ENCODE measurements at regions not wholly inside any gene's neighbourhood (a gene's known extent, or its start where the extent isn't known, plus 50 kb on each side); places are given as distances from the start of the nearest gene placed in this dataset.

DNA sequence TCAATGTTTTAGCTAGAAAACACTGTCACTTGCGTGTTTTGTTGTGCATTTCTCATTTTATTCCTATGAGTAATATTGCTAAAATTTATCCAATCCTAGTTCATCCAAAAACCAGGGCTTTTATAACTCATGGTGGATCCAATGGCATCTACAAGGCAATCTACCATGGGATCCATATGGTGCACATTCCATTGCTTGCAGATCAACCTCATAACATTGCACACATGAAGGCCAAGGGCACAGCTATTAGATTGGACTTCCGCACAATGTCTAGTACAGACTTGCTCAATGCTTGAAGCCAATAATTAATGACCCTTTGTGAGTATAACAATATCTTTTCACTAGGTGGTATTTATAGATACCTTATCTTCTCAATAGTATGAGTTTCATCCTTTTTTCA, 57.2 kb upstream of the UGT2B7 start:
- no peaks in the 10 kb centered on the region for H3K79me2 ChIP-seq (ENCODE audit: insufficient read depth, low read length)
- H2BK20ac ChIP-seq (ENCODE audit: low read depth, low read length, poor library complexity, severe bottlenecking), result no peak overlapping the region
- H3T11ph ChIP-seq (ENCODE audit: low read length), result no peak overlapping the region
- no peaks in the 10 kb centered on the region for H3K23me2 ChIP-seq (ENCODE audit: insufficient read length, low read depth, low read length, poor library complexity, severe bottlenecking)
- H2BK5ac ChIP-seq (ENCODE audit: insufficient read length, low read length), result no peak overlapping the region
- no peaks in the 10 kb centered on the region for H3K27me3 ChIP-seq (ENCODE audit: insufficient read depth, low read length)
- H3K18ac ChIP-seq (ENCODE audit: insufficient read length, low read depth, low read length), result no peak overlapping the region
- H4K20me1 ChIP-seq (ENCODE audit: control insufficient read depth, insufficient read depth, insufficient read length), result no peaks in the 10 kb centered on the region
- H3K27ac ChIP-seq (ENCODE audit: insufficient read length, low read depth, low read length), result no peak overlapping the region
- H2AFZ ChIP-seq (ENCODE audit: low read length), result no peak overlapping the region
- H3K23ac ChIP-seq (ENCODE audit: insufficient read length, low read depth, low read length), result no peak overlapping the region
- no CpG with 5 or more reads among the region's 2 CpGs for WGBS (ENCODE audit: extremely low coverage, insufficient read length, low lambda C conversion rate)
- no peak overlapping the region for H4K91ac ChIP-seq (ENCODE audit: insufficient read length, low read depth, low read length)
- H3K56ac ChIP-seq (ENCODE audit: insufficient read length, low read depth, low read length), result no peak overlapping the region
- Mint-ChIP-seq H3K4me1 (no peaks in the 10 kb centered on the region), H3K9me3 (peaks cover 16% of the 10 kb centered on the region in 2 experiments), H3K27me3 (ENCODE audit: low read depth) (no peaks in the 10 kb centered on the region), H3K36me3 (ENCODE audit: insufficient read depth in 1 of 3, low read depth in 3 of 3) (peaks cover under 1 to 19% (median 4%) of the 10 kb centered on the region in 3 experiments; a peak in 5 of 7 replicates), H3K27ac (no peak overlapping the region), H3K4me3 (no peak overlapping the region)
- H3K79me1 ChIP-seq (ENCODE audit: insufficient read depth, low read depth, low read length, poor library complexity, severe bottlenecking), result no peaks in the 10 kb centered on the region
- H2AK5ac ChIP-seq (ENCODE audit: insufficient read length, low read length), result no peak overlapping the region
- DNase-seq, result no peak
- no peaks in the 10 kb centered on the region for H3K4me1 ChIP-seq (ENCODE audit: insufficient read depth, low read length)
- no peak overlapping the region for H2BK12ac ChIP-seq (ENCODE audit: insufficient read length, low read depth, low read length)
- no peak overlapping the region for H4K8ac ChIP-seq (replicated peaks; ENCODE audit: insufficient read length, low read depth, low read length)
- TF ChIP-seq, protein P1, sequence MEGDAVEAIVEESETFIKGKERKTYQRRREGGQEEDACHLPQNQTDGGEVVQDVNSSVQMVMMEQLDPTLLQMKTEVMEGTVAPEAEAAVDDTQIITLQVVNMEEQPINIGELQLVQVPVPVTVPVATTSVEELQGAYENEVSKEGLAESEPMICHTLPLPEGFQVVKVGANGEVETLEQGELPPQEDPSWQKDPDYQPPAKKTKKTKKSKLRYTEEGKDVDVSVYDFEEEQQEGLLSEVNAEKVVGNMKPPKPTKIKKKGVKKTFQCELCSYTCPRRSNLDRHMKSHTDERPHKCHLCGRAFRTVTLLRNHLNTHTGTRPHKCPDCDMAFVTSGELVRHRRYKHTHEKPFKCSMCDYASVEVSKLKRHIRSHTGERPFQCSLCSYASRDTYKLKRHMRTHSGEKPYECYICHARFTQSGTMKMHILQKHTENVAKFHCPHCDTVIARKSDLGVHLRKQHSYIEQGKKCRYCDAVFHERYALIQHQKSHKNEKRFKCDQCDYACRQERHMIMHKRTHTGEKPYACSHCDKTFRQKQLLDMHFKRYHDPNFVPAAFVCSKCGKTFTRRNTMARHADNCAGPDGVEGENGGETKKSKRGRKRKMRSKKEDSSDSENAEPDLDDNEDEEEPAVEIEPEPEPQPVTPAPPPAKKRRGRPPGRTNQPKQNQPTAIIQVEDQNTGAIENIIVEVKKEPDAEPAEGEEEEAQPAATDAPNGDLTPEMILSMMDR (conservative IDR thresholded peaks at IDR 0.05), result no peak
- no peaks in the 10 kb centered on the region for H3K9me3 ChIP-seq (ENCODE audit: control insufficient read depth, low read depth, low read length)
- no peak overlapping the region for H4K5ac ChIP-seq (ENCODE audit: insufficient read length, low read depth, low read length)
- H3K14ac ChIP-seq (ENCODE audit: insufficient read depth, low read length), result no peak overlapping the region
- H2BK120ac ChIP-seq (ENCODE audit: low read depth, low read length, poor library complexity, severe bottlenecking), result no peak overlapping the region
- H3K4me2 ChIP-seq (ENCODE audit: insufficient read depth, insufficient read length, low read length), result no peak overlapping the region
- H3K9ac ChIP-seq (ENCODE audit: extremely low read depth, insufficient read length, low read length), result no peak overlapping the region
- H2BK15ac ChIP-seq (ENCODE audit: low read depth, low read length), result no peak overlapping the region
- H3K4ac ChIP-seq (ENCODE audit: low read depth, low read length), result no peak overlapping the region
